Occipital lobe (tissue), 2 donors: ENCODE measurements at regions not wholly inside any gene's neighbourhood (a gene's known extent, or its start where the extent isn't known, plus 50 kb on each side); places are given as distances from the start of the nearest gene placed in this dataset. TPM values are rescaled to one million over a fixed set of nuclear protein-coding genes. Genes with fewer than 3 reads are reported as not detected.
"Not testable (repeated sequence)": the region's sequence is repeated elsewhere in the genome, so short reads cannot be mapped to it uniquely, and the experiment has no call there.

Experiments
- DNase-seq: peaks from one replicate; lab custom pipeline; 2025; lab: John Stamatoyannopoulos, UW
- small RNA-seq: library from RNA; depleted of rRNA; stranded (forward); fragments of <200 nt; gene quantifications from one replicate; pipeline ENCODE3, GENCODE V24; 2014

- DNase-seq = no peak
These were observed 96.3 kb upstream of the EEF2KMT start for GRCh38 chr16:5193861-5194260.

GRCh38 chr16:5188989-5189352 is 91.4 kb upstream of the EEF2KMT start:
- no peak for DNase-seq

- DNase-seq = no peak
These were observed 90.9 kb upstream of the EEF2KMT start for GRCh38 chr16:5188318-5188988.

- DNase-seq = no peak
These were observed 89.9 kb upstream of the EEF2KMT start for GRCh38 chr16:5187402-5187952.

GRCh38 chr16:5186381-5186903 is 88.8 kb upstream of the EEF2KMT start:
- DNase-seq = no peak

- no peak for DNase-seq
These were observed 78.9 kb upstream of the EEF2KMT start for GRCh38 chr16:5176505-5176904.

- peak; percentile 45 for DNase-seq
These were observed 77.7 kb upstream of the EEF2KMT start for GRCh38 chr16:5175266-5175665.

DNA sequence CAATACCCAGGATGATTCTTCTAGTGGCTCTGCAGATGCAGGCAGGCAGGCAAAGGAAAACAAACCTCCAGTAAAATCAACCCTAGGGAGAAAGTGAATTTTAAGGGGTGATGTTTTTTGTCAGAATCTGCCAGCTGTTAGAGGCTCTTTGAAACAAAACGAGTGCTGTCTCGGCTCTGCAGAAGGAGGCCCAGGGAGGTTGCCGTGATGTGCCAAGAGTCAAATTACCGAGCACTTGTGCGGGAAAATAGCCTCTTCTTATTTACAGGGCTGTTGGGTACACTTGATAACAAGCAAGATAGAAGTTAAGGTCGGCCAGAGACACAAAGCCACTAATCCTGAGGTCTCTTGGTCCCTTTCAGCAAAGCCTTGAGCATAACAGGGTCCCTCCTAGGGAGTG is 68.9 kb upstream of the EEF2KMT start:
- DNase-seq = no peak

DNA sequence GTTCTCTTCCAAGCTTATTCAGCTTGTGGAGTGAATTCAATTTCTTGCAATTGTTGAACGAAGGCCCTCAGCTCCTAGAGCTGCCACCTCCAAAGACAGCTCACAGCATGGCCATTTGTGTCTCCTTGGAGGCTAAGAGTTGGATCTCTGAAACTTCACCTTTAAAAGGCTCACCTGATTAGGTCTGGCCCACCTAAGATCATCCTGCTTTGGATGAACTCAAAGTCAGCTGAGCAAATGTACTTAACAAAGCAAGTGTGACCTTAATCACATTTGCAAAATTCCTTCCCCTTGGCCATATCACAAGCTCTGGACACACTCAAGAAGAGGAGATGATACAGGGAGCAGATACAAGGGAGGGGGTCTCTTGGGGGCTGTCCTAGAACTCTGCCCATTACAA is 67.8 kb upstream of the EEF2KMT start:
- DNase-seq = not testable (repeated sequence)

GRCh38 chr16:5162801-5163200 is 65.2 kb upstream of the EEF2KMT start:
- not testable (repeated sequence) for DNase-seq

DNA sequence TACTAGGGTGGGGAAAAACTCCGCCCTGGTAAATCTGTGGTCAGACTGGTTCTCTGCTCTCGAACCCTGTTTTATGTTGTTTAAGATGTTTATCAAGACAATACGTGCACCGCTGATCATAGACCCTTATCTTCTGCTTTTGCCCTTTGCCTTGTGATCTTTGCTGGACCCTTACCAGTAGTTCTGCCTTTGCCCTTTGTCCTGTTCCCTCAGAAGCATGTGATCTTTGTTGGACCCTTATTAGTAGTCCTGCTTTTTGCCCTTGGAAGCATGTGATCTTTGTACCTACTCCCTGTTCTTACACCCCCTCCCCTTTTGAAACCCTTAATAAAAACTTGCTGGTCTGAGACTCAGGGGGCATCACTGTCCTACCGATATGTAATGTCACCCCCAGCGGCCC is 64.3 kb upstream of the EEF2KMT start:
- not testable (repeated sequence) for DNase-seq

DNA sequence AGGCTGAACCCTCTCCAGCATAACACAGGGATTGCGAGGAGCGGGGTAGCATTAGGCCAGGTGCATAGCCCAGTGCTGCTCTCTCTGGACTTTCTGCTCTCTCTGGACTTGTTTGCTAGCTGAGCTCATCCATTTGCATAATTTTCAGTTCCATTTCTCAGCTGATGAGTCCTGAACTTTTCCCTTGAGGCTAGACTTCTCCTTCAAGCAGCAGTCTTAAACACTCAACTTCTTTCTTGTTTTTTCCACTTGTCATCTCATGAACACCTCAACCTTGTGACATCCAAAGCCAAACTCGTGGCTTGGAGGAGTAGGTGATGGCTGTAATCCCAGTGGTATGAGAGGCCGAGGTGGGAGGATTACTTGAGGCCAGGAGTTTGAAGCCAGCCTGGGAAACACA is 62.4 kb upstream of the EEF2KMT start:
- DNase-seq = not testable (repeated sequence)

DNA sequence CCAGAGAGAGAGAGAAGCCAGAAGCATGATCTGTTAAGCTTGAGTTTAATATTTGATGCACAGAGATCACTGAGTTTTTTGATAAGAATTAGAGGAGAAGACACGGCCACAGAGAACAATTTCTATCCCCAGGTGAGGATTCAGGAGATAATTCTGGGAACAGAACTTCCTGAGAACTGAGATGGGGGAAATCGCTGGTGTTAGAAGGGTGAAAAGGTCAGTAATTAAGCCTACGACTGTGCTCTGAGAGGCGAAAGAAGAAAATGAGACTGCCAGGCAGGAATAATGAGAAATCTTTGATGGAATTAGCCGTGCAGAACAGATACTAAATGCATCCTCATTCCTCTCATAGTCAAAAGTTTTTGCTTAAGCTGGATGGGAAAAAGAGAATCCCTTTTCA is 61.9 kb upstream of the EEF2KMT start:
- DNase-seq = not testable (repeated sequence)

- DNase-seq = no peak
These were observed 60.9 kb upstream of the EEF2KMT start for GRCh38 chr16:5158494-5158893.

GRCh38 chr16:5156486-5156885 is 58.9 kb upstream of the EEF2KMT start:
- not testable (repeated sequence) for DNase-seq

DNA sequence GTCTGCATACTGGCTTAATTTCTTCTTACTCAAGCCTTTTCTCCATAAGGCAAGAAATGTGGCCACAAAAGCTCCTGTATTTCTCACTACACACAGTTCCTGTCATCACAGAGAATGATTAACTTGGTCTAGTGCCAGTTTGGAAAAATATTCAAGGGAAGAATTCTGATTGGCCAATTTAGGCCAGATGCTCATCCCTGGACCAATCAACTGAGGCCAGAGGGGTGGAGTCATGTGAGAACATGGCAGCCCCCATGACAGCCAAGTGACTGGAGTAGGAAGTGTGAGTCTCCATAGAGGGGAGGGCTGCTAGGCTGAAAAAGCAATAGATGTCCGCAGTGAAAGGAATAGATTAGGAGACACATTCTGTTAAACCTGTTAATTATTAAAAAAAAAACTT is 56.4 kb upstream of the EEF2KMT start:
- DNase-seq = not testable (repeated sequence)

DNA sequence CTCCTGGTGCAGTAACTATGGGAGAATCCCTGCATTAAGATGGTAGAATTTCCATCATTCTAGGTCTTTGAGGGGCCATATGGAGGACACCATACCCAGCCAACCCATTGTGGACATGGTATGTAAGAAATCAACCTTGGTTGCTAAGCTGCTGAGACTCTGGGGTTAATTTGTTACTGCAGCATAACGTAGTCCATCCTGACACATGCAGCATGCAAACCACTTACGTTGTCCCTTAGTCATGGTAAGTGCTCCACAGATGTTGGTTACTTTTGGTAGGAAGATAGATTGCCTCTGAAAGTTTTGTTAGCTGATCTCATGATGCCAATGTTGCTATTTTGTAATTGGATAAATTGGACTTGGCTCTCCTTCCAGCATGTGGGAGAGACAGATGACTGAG is 53.8 kb upstream of the EEF2KMT start:
- not testable (repeated sequence) for DNase-seq

Small RNAs in the stretch of these regions (small RNA-seq; reads per million reads assigned to genes)
- gene AC007012.1 (not detected), gene MIR8065 (not detected), gene RNU6-328P (not detected), gene RNU6-457P (not detected), gene RNU7-99P (not detected), gene SNRPCP20 (not detected)
